Kidney (tissue), 13 donors: ENCODE measurements at regions not wholly inside any gene's neighbourhood (a gene's known extent, or its start where the extent isn't known, plus 50 kb on each side); places are given as distances from the start of the nearest gene placed in this dataset.

Experiments used
- DNase-seq, 5 donors: peaks; one replicate each; pipeline ENCODE4 v3.0.0-alpha.2; 2013 to 2020
- FAIRE-seq: peaks from 2 replicates; lab custom pipeline; 2012; peaks lifted over from hg19 to GRCh38; lab: Jason Lieb, UNC
- H3K27ac ChIP-seq, 2 donors: one replicate each; pipeline ENCODE4 v1.7.0; 2013; ENCODE audit warnings: low read depth in 2 of 2, low read length in 2 of 2, inconsistent platforms in 1 of 2
- H3K27me3 ChIP-seq: one replicate; pipeline ENCODE4 v1.7.1; 2013; ENCODE audit warnings: low read length, inconsistent platforms; ENCODE audit not compliant: control insufficient read depth, insufficient read depth
- H3K36me3 ChIP-seq, 3 donors: one replicate each; pipeline versions ENCODE4 v1.7.0 to v1.7.1; 2013; ENCODE audit warnings: low read length in 3 of 3, control low read depth in 1 of 3, inconsistent platforms in 1 of 3; ENCODE audit not compliant: insufficient read depth in 3 of 3, control insufficient read depth in 2 of 3
- H3K4me1 ChIP-seq, 3 donors: one replicate each; pipeline versions ENCODE4 v1.7.0 to v1.7.1; 2013; ENCODE audit warnings: low read length in 3 of 3, inconsistent platforms in 1 of 3, low read depth in 1 of 3; ENCODE audit not compliant: control insufficient read depth in 2 of 3, insufficient read depth in 2 of 3
- H3K4me3 ChIP-seq, 3 donors: one replicate each; pipeline versions ENCODE4 v1.7.0 to v1.8.1; 2013; ENCODE audit warnings: low read length in 3 of 3, control low read depth in 1 of 3, inconsistent platforms in 1 of 3
- H3K9ac ChIP-seq, 3 donors: one replicate each; pipeline versions ENCODE4 v1.7.0 to v1.7.1; 2013; ENCODE audit warnings: low read length in 3 of 3, control low read depth in 1 of 3, inconsistent platforms in 1 of 3
- H3K9me3 ChIP-seq, 3 donors: one replicate each; pipeline versions ENCODE4 v1.7.0 to v1.7.1; 2013; ENCODE audit warnings: low read length in 3 of 3, control low read depth in 1 of 3, inconsistent platforms in 1 of 3; ENCODE audit not compliant: control insufficient read depth in 2 of 3, insufficient read depth in 1 of 3
- intact Hi-C: fragments of 100-400 bp; cut with DNase I; formaldehyde crosslinking; loops from one replicate; pipeline ENCODE4 v1.11.1; 2022
- TF ChIP-seq, protein P1 (sequence below): IDR thresholded peaks from 3 replicates; pipeline ENCODE4 v1.5.1; 2012; ENCODE audit warnings: mild to moderate bottlenecking, moderate library complexity, borderline replicate concordance; ENCODE audit not compliant: insufficient read depth; ENCODE audit errors: extremely low read depth
- donor health status: control.
- donor health status: control.
- donor health status: control.
- donor health status: control.
- donor health status: control.
- donor health status: DM: yes; HTN: yes; CAD: no.
- donor health status: Normal renal cell carcinoma (clear cell type).

DNA sequence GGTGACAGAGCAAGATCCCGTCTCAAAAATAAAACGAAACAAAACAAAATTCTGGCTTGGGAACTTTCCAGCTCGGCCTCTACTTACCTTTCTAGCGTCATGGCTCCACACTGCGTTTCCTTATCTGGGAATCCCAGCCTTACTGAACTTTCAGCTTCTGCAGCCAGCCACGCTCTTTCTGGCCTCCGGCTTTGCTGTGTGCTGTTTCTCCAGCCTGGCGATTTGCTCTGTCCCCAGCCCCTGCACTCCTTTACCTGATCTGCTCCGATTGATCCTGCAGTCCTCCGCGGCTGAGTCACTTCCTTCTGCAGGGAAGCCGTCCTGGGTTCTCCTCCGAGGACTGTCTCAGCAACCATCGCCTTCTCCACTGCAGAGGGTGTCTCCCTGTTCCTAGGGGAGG is 71.0 kb upstream of the FAM171A1 start:
- no peak overlapping the region for H3K27ac ChIP-seq
- no peaks in the 10 kb centered on the region for H3K27me3 ChIP-seq
- TF ChIP-seq, protein P1, sequence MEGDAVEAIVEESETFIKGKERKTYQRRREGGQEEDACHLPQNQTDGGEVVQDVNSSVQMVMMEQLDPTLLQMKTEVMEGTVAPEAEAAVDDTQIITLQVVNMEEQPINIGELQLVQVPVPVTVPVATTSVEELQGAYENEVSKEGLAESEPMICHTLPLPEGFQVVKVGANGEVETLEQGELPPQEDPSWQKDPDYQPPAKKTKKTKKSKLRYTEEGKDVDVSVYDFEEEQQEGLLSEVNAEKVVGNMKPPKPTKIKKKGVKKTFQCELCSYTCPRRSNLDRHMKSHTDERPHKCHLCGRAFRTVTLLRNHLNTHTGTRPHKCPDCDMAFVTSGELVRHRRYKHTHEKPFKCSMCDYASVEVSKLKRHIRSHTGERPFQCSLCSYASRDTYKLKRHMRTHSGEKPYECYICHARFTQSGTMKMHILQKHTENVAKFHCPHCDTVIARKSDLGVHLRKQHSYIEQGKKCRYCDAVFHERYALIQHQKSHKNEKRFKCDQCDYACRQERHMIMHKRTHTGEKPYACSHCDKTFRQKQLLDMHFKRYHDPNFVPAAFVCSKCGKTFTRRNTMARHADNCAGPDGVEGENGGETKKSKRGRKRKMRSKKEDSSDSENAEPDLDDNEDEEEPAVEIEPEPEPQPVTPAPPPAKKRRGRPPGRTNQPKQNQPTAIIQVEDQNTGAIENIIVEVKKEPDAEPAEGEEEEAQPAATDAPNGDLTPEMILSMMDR, result no peak
- no peak overlapping the region for H3K9ac ChIP-seq
- H3K4me1 ChIP-seq, result peaks cover 0 to 6% (median 0%) of the 10 kb centered on the region in 3 donors
- no peak overlapping the region for H3K4me3 ChIP-seq
- no peak for FAIRE-seq
- H3K9me3 ChIP-seq, result no peaks in the 10 kb centered on the region
- no peaks in the 10 kb centered on the region for H3K36me3 ChIP-seq
- intact Hi-C loops, result no loop called here
- no peak for DNase-seq

DNA sequence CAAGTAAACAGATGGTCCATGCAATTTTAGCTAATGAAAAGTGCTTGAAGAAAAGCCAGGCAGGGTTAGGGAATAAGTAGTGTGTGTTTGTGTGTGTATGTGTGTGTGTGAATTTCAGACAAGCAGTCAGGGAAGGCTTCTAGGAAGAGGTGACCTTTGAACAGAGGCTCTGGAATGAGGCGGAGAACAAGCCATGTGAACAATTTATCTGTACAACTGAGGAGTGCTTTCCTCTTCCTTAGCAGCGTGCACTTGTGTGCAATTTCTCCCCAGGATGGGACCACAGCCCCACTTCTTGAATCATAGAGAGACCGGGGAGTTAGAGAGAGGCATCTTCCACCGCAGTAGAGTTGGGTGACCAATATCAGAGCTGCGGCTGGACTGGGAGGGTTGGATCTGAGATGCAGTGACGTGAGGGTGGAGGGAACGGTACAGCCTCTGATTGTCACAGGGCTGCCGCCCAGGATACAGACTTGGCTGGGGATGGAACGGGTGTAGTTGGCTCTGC is 69.2 kb upstream of the FAM171A1 start:
- FAIRE-seq (no peak), DNase-seq (no peak)
- Histone ChIP-seq H3K9me3 (no peaks in the 10 kb centered on the region), H3K4me1 (peaks cover 0 to 6% (median 0%) of the 10 kb centered on the region in 3 donors), H3K27me3 (no peaks in the 10 kb centered on the region), H3K27ac (no peak overlapping the region), H3K9ac (peak overlapping the region in 1 of 3 donors; percentile 9), H3K36me3 (no peaks in the 10 kb centered on the region), H3K4me3 (peak overlapping the region in 2 of 3 donors; percentile 11 to 45)
- intact Hi-C loops, result no loop called here
- TF ChIP-seq, protein P1, result no peak

DNA sequence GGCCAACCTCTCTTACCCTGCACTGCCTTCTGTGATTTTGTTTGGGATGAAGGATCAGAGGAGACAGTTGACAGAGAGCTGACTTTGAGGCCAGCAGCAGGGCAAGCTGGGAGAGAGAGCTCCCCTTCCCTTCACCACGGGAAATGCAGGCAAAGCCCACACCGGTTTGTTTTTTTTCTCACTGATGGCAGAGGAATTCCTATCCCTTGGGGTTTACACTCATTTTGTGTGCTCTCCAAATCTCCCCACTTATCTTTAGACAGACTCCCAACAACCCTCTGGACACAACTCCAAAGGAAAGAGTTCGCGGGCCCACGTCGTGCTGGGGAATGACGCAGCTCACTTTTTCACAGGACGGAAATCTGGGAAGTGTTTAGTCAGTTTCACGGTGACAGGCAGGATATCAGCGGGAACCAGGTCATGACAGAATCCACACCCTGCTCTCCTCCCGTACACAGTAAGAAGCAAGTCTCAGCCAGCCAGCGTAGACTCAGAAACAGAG is 68.3 kb upstream of the FAM171A1 start:
- H3K9me3 ChIP-seq, result no peaks in the 10 kb centered on the region
- H3K27me3 ChIP-seq, result no peaks in the 10 kb centered on the region
- peak in 4 of 5 donors; percentile 65 to 74 (median 71) for DNase-seq
- H3K4me3 ChIP-seq, result peak overlapping the region; percentile 24 to 61 (median 45)
- peaks cover 0 to 6% (median 0%) of the 10 kb centered on the region in 3 donors for H3K4me1 ChIP-seq
- TF ChIP-seq, protein P1, result no peak
- H3K9ac ChIP-seq, result peak overlapping the region in 2 of 3 donors; percentile 9 to 37
- H3K27ac ChIP-seq, result peak overlapping the region; percentile 12 to 56
- no peaks in the 10 kb centered on the region for H3K36me3 ChIP-seq
- FAIRE-seq, result no peak
- intact Hi-C loops, result loop anchor here (10.0 kb wide), 1 partner anchor 385 kb away; no protein-coding TSS in a partner anchor

DNA sequence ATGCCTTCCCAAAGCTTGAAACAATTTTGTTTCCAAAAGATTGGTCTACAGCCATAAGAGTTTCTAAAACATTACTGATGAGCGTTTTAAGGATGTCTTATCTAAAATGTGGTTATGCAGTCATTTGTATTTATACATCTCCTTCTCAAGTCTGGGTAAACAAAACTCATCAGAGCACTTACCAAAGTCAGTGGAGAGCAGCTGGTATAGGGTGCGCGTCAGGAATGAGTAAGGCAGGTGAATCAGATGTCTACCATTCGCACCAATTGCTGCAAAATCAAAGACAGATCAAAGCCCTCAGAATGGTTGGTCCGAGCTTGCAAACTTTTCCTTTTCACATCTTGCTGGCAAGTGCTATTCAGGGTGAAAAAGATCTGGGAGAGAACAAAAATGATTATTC is 65.6 kb upstream of the FAM171A1 start:
- no peak for FAIRE-seq
- no peaks in the 10 kb centered on the region for H3K36me3 ChIP-seq
- H3K27ac ChIP-seq, result no peak overlapping the region
- no peaks in the 10 kb centered on the region for H3K9me3 ChIP-seq
- DNase-seq, result no peak
- no peaks in the 10 kb centered on the region for H3K27me3 ChIP-seq
- intact Hi-C loops, result loop anchor here (10.0 kb wide), 1 partner anchor 388 kb away; no protein-coding TSS in a partner anchor
- H3K4me1 ChIP-seq, result peaks cover 0 to 6% (median 0%) of the 10 kb centered on the region in 3 donors
- no peak overlapping the region for H3K4me3 ChIP-seq
- TF ChIP-seq, protein P1, result no peak
- no peak overlapping the region for H3K9ac ChIP-seq
